Thoracic aorta (tissue), 2 donors: ENCODE measurements at regions not wholly inside any gene's neighbourhood (a gene's known extent, or its start where the extent isn't known, plus 50 kb on each side); places are given as distances from the start of the nearest gene placed in this dataset.

Source experiments
- ATAC-seq: fragments of 150-250 bp; one replicate; pipeline ENCODE4 v1.8.0; 2017; ENCODE audit warnings: low read depth; ENCODE audit not compliant: insufficient number of reproducible peaks, low FRiP score
- DNase-seq: peaks from one replicate; pipeline ENCODE4 v3.0.0-alpha.2; 2020; ENCODE audit warnings: low spot score
- H3K27ac ChIP-seq, 2 donors: fragments of 200-600 bp; sonication (generic); 1 replicate in 1 of 2; 2 replicates in 1 of 2; pipeline ENCODE4 v1.5.1; 2016; ENCODE audit warnings: mild to moderate bottlenecking in 2 of 2, moderate library complexity in 2 of 2
- H3K27me3 ChIP-seq: fragments of 200-600 bp; sonication (generic); replicated peaks from 2 replicates; pipeline ENCODE4 v1.6.0; 2016; ENCODE audit warnings: mild to moderate bottlenecking; ENCODE audit not compliant: insufficient read depth
- H3K36me3 ChIP-seq: fragments of 200-600 bp; sonication (generic); one replicate; pipeline ENCODE4 v1.5.1; 2016
- H3K4me1 ChIP-seq, 2 donors: fragments of 200-600 bp; sonication (generic); 1 replicate in 1 of 2; 2 replicates in 1 of 2; pipeline versions ENCODE4 v1.5.1 to v1.6.0; 2016; ENCODE audit warnings: low read depth in 2 of 2, mild to moderate bottlenecking in 1 of 2; ENCODE audit not compliant: control insufficient read depth in 1 of 2
- H3K4me3 ChIP-seq: fragments of 200-600 bp; sonication (generic); 2 replicates; pipeline ENCODE4 v1.5.1; 2016; ENCODE audit warnings: mild to moderate bottlenecking
- H3K9me3 ChIP-seq: fragments of 200-600 bp; sonication (generic); 2 replicates; pipeline ENCODE4 v1.5.1; 2016
- TF ChIP-seq, protein P1 (sequence below): fragments of 200-600 bp; sonication (generic); IDR thresholded peaks from one replicate; pipeline ENCODE4 v1.5.1; 2019; ENCODE audit warnings: antibody characterized with exemption

DNA sequence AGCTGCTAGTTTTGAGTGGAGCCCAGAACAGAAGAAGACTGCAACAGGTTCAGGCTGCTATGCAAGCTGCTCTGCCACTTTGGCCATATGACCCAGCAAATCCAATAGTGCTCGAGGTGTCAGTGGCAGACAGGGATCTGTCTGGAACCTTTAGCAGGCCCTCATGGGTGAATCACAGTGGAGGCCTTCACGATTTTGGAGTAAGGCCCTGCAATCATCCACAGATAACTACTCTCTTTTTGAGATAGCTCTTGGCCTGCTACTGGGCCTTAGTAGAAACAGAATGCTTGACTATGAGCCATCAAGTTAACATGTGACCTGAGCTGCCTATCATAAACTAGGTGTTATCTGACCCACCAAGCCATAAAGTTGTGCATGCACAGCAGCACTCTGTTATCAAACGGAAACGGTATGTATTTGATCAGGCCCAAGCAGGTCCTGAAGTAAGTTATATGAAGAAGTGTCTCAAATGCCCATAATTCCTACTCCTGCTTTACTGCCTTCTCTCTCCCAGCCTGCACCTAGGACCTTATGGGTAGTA is 116.9 kb upstream of the CCDC196 start:
- no peak for ATAC-seq
- H3K4me1 ChIP-seq = no peaks in the 10 kb centered on the region
- no peak overlapping the region for H3K4me3 ChIP-seq
- no peak for DNase-seq
- no peak overlapping the region for H3K27ac ChIP-seq
- no peaks in the 10 kb centered on the region for H3K27me3 ChIP-seq
- TF ChIP-seq, protein P1, sequence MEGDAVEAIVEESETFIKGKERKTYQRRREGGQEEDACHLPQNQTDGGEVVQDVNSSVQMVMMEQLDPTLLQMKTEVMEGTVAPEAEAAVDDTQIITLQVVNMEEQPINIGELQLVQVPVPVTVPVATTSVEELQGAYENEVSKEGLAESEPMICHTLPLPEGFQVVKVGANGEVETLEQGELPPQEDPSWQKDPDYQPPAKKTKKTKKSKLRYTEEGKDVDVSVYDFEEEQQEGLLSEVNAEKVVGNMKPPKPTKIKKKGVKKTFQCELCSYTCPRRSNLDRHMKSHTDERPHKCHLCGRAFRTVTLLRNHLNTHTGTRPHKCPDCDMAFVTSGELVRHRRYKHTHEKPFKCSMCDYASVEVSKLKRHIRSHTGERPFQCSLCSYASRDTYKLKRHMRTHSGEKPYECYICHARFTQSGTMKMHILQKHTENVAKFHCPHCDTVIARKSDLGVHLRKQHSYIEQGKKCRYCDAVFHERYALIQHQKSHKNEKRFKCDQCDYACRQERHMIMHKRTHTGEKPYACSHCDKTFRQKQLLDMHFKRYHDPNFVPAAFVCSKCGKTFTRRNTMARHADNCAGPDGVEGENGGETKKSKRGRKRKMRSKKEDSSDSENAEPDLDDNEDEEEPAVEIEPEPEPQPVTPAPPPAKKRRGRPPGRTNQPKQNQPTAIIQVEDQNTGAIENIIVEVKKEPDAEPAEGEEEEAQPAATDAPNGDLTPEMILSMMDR = no peak
- H3K9me3 ChIP-seq = no peaks in the 10 kb centered on the region
- H3K36me3 ChIP-seq = no peaks in the 10 kb centered on the region

DNA sequence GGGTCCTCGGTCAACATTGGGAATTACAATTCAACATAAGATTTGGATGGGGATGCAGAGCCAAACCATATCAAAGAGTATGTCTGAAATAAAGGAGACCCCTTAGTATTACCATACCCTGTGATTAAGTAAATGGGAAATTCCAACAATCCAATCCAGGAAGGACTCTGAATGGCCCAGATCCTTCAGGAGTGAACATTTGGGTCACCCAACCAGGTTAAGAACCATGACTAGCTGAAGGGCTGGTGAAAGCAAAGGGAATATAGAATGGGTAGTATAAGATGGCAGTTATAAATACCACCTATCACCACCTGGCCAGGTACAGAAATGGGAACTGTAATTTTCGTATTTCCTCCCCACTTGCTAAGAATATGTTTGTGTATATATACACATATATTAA is 114.4 kb upstream of the CCDC196 start:
- no peaks in the 10 kb centered on the region for H3K36me3 ChIP-seq
- H3K4me3 ChIP-seq = no peak overlapping the region
- no peaks in the 10 kb centered on the region for H3K9me3 ChIP-seq
- no peaks in the 10 kb centered on the region for H3K27me3 ChIP-seq
- TF ChIP-seq, protein P1 = no peak
- no peak for ATAC-seq
- no peak overlapping the region for H3K27ac ChIP-seq
- no peak for DNase-seq
- no peaks in the 10 kb centered on the region for H3K4me1 ChIP-seq

DNA sequence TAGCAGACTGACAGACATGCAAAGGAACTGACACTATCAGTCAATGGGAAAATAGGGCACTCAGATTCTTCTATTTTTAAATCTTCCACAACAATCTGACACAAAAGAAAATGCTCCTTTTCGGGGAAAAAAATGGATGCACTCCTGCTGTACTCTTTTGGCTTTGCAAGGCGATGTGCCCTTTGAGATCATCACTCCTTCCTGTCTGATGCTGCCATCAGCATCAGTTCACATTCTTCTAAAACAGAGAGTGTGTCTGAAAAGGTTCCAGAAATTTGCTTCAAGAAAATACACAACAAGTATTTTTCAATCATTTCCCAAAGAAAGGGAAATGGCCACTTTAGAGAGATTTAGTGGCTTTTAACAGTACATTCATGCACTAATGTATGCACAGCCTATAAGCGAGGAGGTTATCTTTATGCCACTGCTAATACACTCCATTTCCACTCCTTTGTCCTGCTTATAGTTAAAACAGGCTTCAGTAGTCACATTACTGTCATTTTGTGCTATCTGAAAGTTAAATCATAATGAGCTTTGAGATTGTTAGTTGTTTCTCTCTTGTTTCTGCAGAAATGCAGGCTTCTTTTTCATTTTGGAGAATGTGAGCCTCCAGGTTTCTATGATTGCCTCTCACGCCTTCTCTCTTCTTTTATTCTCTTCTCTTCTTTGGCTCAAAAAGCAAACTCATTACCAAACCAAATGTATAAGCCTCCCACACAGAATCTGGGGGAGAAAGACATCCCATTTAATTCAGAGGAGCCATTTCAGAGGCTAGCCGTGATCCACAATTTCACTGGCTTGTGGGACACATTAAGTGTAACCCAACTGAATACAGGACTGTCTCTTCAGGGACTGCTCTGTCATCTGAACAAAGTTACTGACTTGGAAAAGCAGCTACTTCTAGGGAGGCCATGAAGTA is 110.9 kb upstream of the CCDC196 start:
- TF ChIP-seq, protein P1 = no peak
- Histone ChIP-seq H3K27ac (no peak overlapping the region), H3K36me3 (no peaks in the 10 kb centered on the region), H3K4me1 (peaks cover 0 to 17% of the 10 kb centered on the region in 2 donors), H3K27me3 (no peaks in the 10 kb centered on the region), H3K4me3 (no peak overlapping the region), H3K9me3 (no peaks in the 10 kb centered on the region)
- ATAC-seq = no peak
- no peak for DNase-seq

DNA sequence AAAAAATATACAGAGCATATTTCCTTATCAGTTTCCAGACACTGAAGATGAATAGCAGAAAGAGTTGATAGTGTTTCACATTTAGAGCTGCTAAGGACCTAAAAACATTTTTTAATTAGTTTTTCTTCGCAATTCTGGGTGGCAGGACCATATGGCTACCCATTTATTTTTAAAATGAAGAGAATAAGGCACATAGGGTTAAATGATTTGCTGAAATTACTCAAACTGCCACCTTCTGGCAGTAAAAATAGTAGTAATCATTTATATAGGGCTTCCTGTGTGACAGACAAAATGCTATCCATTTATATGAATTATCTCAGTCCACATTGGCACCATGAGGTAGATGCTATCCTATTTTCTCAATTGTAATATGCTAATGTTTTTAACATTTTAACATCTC is 108.6 kb upstream of the CCDC196 start:
- Histone ChIP-seq H3K27ac (no peak overlapping the region), H3K4me1 (peaks cover 0 to 32% of the 10 kb centered on the region in 2 donors), H3K27me3 (no peaks in the 10 kb centered on the region), H3K4me3 (no peak overlapping the region), H3K9me3 (no peaks in the 10 kb centered on the region), H3K36me3 (no peaks in the 10 kb centered on the region)
- TF ChIP-seq, protein P1 = no peak
- ATAC-seq (no peak), DNase-seq (no peak)

DNA sequence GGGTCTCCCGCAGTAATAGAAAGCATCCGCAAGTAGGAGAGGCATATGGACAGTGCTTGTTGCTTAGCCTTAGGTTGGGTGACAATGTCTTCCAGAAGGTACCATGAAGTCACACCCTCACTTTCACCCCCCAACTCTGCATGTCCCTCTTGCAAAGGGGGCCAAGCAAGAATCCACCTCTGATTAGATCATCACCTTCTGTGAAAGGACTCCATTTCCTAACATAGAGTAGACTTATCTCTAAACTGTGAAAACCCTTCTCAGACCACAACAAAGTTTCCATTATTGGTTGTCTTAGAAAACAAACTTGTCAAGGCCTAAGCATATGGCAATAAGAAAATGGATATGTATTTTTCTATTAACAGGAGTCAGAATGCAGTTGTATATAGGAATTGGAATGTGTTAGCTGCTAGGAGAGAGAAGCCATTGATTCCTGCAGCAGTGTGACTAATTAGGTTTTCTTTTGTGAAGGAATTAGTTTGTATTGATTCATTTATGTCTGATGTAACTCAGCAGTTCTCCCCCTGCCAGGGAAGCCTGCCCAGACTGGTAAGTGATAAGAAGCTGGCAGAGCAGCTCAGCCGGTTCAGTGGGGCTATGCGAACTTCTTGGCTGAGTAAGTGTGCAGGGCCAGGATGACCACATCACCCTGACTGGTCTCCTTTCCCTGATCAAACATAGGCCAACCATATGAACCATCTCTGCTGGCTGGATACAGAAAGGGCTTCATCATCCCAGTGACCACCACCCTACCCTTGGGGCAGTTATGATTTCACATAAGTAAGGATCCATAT is 107.3 kb upstream of the CCDC196 start:
- H3K27ac ChIP-seq = no peak overlapping the region
- TF ChIP-seq, protein P1 = no peak
- ATAC-seq (no peak), DNase-seq (no peak)
- H3K9me3 ChIP-seq = no peaks in the 10 kb centered on the region
- H3K27me3 ChIP-seq = no peaks in the 10 kb centered on the region
- H3K36me3 ChIP-seq = no peaks in the 10 kb centered on the region
- no peak overlapping the region for H3K4me3 ChIP-seq
- H3K4me1 ChIP-seq = peaks cover 0 to 44% of the 10 kb centered on the region in 2 donors
